Omental fat pad (tissue), 3 donors: ENCODE measurements at regions not wholly inside any gene's neighbourhood (a gene's known extent, or its start where the extent isn't known, plus 50 kb on each side); places are given as distances from the start of the nearest gene placed in this dataset.

Source experiments
- ATAC-seq: fragments of 150-250 bp; one replicate; pipeline ENCODE4 v1.9.1; 2016; ENCODE audit warnings: mild to moderate bottlenecking, moderate library complexity; ENCODE audit not compliant: low FRiP score
- DNase-seq: peaks from one replicate; pipeline ENCODE4 v3.0.0-alpha.2; 2019; ENCODE audit warnings: low spot score
- TF ChIP-seq, protein P1 (sequence below), 3 donors: fragments of 450-650 bp; IDR thresholded peaks; one replicate each; pipeline ENCODE4 v1.5.1; 2016 to 2017; ENCODE audit warnings: antibody characterized with exemption in 3 of 3, mild to moderate bottlenecking in 3 of 3, moderate library complexity in 2 of 3

DNA sequence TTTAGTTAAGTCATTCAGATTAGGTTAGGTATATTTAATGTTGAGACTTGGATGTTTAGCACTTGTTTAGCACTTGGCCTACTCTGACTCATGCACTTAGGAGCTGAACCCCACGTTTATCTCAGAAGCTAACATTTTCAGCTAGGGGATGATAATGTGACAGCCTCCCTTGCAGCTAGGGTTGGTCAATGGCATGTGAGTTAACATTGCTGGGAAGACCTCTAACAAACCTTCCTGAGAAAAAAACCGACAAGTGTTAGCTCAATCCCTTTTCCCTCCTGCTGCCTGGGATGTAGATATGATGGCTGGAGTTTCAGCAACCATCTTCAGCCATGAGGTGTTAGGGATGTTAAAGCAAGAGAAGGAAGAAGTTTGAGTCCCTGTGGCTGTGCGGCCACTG lies 185.0 kb upstream of the FOXF1 start:
- DNase-seq = no peak
- ATAC-seq = no peak
- TF ChIP-seq, protein P1, sequence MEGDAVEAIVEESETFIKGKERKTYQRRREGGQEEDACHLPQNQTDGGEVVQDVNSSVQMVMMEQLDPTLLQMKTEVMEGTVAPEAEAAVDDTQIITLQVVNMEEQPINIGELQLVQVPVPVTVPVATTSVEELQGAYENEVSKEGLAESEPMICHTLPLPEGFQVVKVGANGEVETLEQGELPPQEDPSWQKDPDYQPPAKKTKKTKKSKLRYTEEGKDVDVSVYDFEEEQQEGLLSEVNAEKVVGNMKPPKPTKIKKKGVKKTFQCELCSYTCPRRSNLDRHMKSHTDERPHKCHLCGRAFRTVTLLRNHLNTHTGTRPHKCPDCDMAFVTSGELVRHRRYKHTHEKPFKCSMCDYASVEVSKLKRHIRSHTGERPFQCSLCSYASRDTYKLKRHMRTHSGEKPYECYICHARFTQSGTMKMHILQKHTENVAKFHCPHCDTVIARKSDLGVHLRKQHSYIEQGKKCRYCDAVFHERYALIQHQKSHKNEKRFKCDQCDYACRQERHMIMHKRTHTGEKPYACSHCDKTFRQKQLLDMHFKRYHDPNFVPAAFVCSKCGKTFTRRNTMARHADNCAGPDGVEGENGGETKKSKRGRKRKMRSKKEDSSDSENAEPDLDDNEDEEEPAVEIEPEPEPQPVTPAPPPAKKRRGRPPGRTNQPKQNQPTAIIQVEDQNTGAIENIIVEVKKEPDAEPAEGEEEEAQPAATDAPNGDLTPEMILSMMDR (IDR thresholded peaks at IDR 0.05) = no peak

DNA sequence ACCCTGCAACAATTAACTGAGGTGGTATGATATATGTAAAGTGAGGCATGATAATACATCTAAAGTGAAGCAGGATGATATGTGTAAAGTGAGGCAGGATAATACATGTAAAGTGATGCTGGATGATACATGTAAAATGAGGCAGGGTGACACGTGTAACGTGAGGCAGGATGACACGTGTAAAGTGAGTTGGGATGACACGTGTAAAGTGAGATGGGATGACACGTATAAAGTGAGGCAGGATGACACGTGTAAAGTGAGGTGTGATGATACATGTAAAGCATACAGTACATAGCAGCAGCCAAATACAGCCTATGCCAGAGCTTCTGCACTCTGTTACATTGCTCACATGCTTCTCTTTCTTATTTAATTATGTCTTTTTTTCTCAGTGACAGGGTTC lies 184.4 kb upstream of the FOXF1 start:
- TF ChIP-seq, protein P1 (IDR thresholded peaks at IDR 0.05) = no peak

DNA sequence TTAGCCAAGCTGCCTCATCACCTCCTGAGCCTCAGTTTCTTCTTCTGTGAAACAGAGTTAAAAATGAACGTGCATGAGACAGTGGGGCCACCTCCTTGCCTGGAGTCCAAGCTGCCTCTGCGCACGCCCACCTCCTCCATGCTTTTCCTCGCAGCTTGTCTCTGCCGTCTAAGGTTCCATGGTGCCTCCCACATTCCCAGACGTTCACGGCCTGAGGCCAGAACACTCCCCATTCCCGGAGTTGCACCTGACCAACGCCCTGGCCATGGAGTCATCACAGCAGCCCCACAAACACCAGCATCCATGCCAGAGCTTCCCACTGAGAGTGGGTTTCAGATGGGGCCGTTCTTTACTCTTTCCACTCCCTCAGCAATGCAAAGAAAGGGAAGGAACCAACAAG lies 183.0 kb upstream of the FOXF1 start:
- TF ChIP-seq, protein P1 (IDR thresholded peaks at IDR 0.05) = no peak
- ATAC-seq = no peak
- DNase-seq = no peak

More for the DNA sequence above, 184.4 kb upstream of the FOXF1 start:
- DNase-seq = no peak
- no peak for ATAC-seq

DNA sequence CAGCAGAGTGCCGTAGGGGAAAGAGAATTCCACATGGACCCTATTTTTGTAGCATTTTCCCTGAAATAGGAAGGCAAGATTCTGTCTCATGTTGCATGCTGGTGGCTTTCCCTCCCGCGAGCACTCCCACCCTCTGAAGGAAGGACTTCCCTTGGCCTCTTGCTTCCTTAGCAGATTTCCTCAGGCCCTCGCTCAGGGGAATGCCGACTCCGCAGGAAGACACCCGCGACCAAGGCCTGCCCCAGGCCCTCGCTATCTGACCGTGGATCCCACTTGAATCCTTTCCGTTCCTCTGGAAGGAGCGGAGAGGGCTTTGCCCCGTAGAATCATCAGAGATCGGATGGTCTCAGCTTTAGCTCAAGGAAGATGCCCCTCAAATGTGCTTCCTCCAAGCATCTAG lies 179.4 kb upstream of the FOXF1 start:
- ATAC-seq (no peak), DNase-seq (no peak)
- TF ChIP-seq, protein P1 (IDR thresholded peaks at IDR 0.05) = no peak

DNA sequence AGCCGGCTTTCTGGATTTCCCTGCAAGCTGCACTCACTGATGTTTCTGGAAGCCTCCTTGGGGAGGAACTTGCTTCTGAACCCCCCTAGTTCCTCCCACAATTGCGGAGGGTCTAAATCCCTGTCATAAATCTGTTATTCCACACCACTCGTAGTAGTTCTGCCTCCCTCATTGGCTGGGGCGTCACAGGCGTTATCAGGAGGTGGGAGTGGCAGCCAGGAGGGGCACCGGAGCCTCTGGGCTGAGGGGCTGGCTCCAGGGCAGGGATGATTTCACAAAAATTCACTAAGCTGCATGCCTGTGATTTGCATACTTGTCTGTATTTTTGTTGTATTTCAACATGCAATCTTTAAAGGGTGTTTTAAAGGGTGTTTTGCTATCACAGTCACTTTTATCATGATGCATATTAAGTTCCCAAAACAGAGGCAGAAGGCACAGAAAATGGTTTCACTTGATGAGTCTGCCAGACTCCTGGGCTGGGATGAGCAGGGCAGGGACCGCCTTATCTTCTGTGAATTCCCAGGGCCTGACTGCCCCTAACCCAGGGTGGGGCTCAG lies 176.2 kb upstream of the FOXF1 start:
- TF ChIP-seq, protein P1 (IDR thresholded peaks at IDR 0.05) = no peak
- DNase-seq = no peak
- ATAC-seq = no peak

DNA sequence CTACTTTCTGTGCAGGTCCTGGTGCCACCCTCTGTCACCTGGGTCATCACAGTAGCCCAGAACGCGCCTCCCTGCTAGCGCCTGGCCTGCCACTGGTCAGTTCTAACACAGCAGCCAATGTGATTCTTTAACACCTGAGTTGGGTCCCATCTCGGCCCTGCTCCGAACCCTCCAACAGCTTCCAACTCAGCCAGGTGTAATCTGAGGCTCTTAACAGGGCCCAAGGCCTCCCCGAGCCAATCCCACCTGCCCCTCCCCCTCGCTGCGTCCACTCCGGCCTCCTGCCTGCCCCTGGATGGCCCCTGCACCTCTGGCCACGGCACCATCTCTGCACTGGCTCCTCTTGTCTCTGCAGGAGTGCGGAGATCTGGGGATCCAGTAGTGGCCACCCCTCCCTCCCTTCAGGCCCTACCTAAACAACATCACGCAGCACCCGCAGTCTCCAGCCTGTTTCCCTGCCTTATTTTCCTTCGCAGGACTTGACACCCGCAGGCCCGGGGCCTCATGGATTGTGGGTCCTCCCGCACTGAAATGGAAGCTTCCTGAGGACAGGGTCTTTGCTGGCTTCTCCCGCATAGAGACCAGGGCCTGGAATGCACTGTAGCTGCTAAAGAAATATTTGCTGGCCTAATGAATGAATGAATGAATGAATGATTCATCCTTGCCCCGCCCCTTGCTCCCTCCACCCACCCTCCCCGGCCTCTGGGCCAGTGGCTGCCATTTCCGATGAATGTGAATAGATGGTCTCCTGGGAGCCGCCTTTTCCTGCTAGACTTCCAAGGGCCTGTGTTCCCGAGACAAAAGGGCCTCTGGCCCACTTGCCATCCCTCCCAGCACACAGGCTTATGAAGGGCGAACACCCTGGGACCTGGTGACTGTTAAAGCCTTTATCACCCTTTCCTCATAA lies 174.8 kb upstream of the FOXF1 start:
- ATAC-seq (no peak), DNase-seq (no peak)
- TF ChIP-seq, protein P1 (IDR thresholded peaks at IDR 0.05) = no peak

DNA sequence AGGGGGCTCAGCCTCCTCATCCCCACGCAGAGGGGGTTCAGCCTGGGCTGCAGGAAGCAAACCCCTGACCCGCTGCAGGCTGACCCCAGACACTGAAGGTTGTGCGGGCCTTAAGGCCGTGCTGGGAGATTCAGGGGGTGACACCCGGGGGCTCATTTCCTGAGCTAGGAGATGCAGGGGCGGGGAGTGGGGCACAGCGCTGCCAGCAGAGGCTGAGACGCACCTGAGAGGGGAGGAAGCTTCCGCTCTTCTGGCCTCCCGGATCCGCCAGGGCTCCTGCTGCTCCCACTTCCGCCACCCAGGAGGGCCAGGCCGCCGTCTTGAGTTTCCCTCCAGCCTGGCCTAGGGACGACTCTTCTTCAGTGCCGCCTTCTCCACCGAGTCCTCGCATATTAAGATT lies 173.2 kb upstream of the FOXF1 start:
- DNase-seq (no peak), ATAC-seq (no peak)
- TF ChIP-seq, protein P1 (IDR thresholded peaks at IDR 0.05) = no peak
